Pancreas (tissue), 10 donors: ENCODE measurements at regions not wholly inside any gene's neighbourhood (a gene's known extent, or its start where the extent isn't known, plus 50 kb on each side); places are given as distances from the start of the nearest gene placed in this dataset.

Experiments used
- ATAC-seq, 4 donors: fragments of 200-7000 bp; cut with Tn5 transposase; one replicate each; pipeline versions ENCODE4 v1.8.0 to v1.9.1; 2020; ENCODE audit warnings: mild to moderate bottlenecking in 4 of 4, moderate library complexity in 4 of 4
- DNase-seq, 6 donors: peaks; one replicate each; pipeline ENCODE4 v3.0.0-alpha.2; 2020
- FAIRE-seq: peaks from 2 replicates; lab custom pipeline; 2012; peaks lifted over from hg19 to GRCh38; lab: Jason Lieb, UNC
- H3K27ac ChIP-seq, 4 donors: fragments of 200-600 bp; sonication (generic); 1 replicate in 3 of 4; 2 replicates in 1 of 4; pipeline versions ENCODE4 v1.5.0 to v1.8.0; 2020
- H3K27me3 ChIP-seq, 4 donors: fragments of 200-600 bp; one replicate each; pipeline ENCODE4 v1.8.0; 2021
- H3K36me3 ChIP-seq, 3 donors: fragments of 200-600 bp; sonication (generic) in 1 of 3; one replicate each; pipeline versions ENCODE4 v1.5.0 to v1.8.0; 2020 to 2021
- H3K4me1 ChIP-seq, 3 donors: fragments of 200-600 bp; one replicate each; pipeline ENCODE4 v1.8.0; 2021
- H3K4me3 ChIP-seq, 4 donors: fragments of 200-600 bp; sonication (generic) in 2 of 4; one replicate each; pipeline versions ENCODE4 v1.5.0 to v1.8.0; 2020 to 2021
- H3K9me3 ChIP-seq, 4 donors: fragments of 200-600 bp; one replicate each; pipeline ENCODE4 v1.8.0; 2021
- WGBS, 2 donors: extraction: QIAGEN DNeasy Blood & Tissue Kit; methylation state at CpG; one replicate each; pipeline ENCODE4 v1.1.7; 2013; 5-methylcytosine and 5-hydroxymethylcytosine counted together
- intact Hi-C, 3 donors: fragments of 100-400 bp; cut with DNase I; formaldehyde crosslinking; loops; one replicate each; pipeline versions ENCODE4 v1.11.1 to v1.14.2; 2022
- TF ChIP-seq, protein P1 (sequence below), 4 donors: fragments of 200-600 bp; sonication (generic) in 3 of 4; IDR thresholded peaks; one replicate each; pipeline versions ENCODE4 v1.5.0 to v1.8.0; 2021; ENCODE audit warnings: antibody characterized with exemption in 4 of 4
- donor health status: healthy with polysubstance abuse.
- donor health status: DM: no; HTN: no; CAD: no; lungs with moderate emphysema.
- donor health status: DM: no; HTN: no; CAD: no.
- donor health status: control.
- donor health status: control.
- donor health status: Bipolar disorder and iron deficiency.
- donor health status: DM: yes; HTN: yes; CAD: no.
- donor health status: DM: no; HTN: no; CAD: no.
- donor health status: DM: no; HTN: no; CAD: no.
- donor health status: DM: yes; HTN: yes; CAD: no.

DNA sequence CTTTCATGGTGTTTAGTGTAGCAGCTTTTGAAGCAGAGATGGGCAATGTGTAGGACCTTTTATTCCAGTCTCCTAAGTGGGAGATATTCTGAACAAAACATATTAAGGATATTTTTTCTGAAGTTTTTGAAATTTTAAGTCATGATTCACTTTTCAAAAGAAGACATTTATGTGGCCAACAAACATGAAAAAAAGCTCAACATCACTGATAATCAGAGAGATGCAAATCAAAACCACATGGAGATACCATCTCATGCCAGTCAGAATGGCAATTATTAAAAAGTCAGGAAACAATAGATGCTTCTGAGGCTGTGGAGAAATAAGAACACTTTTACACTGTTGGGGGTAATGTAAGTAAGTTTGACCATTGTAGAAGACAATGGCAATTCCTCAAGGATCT, 76.0 kb downstream of the FAT4 start:
- DNase-seq = no peak
- Histone ChIP-seq H3K36me3 (no peaks in the 10 kb centered on the region), H3K9me3 (no peaks in the 10 kb centered on the region), H3K4me3 (no peak overlapping the region), H3K27me3 (peaks cover 0 to 5% (median 0%) of the 10 kb centered on the region in 4 donors), H3K4me1 (no peaks in the 10 kb centered on the region), H3K27ac (no peak overlapping the region)
- intact Hi-C loops = no loop called here
- TF ChIP-seq, protein P1, sequence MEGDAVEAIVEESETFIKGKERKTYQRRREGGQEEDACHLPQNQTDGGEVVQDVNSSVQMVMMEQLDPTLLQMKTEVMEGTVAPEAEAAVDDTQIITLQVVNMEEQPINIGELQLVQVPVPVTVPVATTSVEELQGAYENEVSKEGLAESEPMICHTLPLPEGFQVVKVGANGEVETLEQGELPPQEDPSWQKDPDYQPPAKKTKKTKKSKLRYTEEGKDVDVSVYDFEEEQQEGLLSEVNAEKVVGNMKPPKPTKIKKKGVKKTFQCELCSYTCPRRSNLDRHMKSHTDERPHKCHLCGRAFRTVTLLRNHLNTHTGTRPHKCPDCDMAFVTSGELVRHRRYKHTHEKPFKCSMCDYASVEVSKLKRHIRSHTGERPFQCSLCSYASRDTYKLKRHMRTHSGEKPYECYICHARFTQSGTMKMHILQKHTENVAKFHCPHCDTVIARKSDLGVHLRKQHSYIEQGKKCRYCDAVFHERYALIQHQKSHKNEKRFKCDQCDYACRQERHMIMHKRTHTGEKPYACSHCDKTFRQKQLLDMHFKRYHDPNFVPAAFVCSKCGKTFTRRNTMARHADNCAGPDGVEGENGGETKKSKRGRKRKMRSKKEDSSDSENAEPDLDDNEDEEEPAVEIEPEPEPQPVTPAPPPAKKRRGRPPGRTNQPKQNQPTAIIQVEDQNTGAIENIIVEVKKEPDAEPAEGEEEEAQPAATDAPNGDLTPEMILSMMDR (IDR thresholded peaks at IDR 0.05) = no peak
- FAIRE-seq = no peak
- ATAC-seq = no peak

DNA sequence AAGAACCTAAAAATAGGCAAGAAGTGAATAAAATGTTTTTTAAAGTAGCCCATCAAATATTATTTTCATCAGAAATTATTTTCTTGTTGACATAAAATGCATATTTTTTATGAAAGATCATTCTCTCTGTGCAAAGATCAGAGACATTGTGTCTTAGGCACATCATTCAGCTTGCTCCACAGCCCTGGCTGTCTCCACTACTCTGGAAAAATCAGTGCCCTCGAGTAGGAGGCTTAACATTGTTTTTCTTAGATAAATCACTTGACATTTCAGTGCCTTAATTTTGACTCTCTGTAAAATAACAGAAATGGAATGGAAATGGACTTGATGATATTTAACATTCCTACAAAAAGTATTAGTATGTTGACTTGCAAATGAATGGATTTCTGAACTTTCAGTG, 77.9 kb downstream of the FAT4 start:
- ATAC-seq (no peak), FAIRE-seq (no peak), DNase-seq (no peak)
- Histone ChIP-seq H3K36me3 (no peaks in the 10 kb centered on the region), H3K4me1 (no peaks in the 10 kb centered on the region), H3K27ac (no peak overlapping the region), H3K4me3 (no peak overlapping the region), H3K9me3 (no peaks in the 10 kb centered on the region), H3K27me3 (peaks cover 0 to 5% (median 0%) of the 10 kb centered on the region in 4 donors)
- WGBS, 2 donors = 17 to 36% methylated on average over 1 of the region's 1 CpG
- TF ChIP-seq, protein P1 (IDR thresholded peaks at IDR 0.05) = no peak
- intact Hi-C loops = no loop called here

DNA sequence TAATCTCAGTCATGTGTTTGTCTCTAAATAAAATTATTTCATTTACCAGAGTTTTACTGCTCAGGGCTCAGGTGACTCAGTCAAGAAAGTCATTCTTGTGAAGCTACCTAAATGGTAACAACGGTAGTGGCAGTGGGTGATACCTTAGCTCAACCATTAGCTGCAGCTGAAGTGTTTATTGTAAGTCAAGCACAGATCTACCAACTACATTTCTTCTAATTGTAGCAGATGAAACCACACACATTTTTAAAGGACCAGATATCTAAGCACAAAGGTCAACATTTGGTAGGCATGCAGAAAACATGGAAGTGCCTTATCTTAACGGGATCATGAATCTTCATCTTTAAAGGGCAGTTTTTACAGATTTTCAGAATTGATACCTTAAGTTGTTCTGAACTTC, 79.1 kb downstream of the FAT4 start:
- no peaks in the 10 kb centered on the region for H3K4me1 ChIP-seq
- H3K9me3 ChIP-seq = no peaks in the 10 kb centered on the region
- 38 to 51% methylated on average over 2 of the region's 2 CpGs for WGBS, 2 donors
- no peak overlapping the region for H3K27ac ChIP-seq
- peaks cover 0 to 5% (median 0%) of the 10 kb centered on the region in 4 donors for H3K27me3 ChIP-seq
- FAIRE-seq = no peak
- no peak for ATAC-seq
- TF ChIP-seq, protein P1 (IDR thresholded peaks at IDR 0.05) = no peak
- intact Hi-C loops = no loop called here
- no peaks in the 10 kb centered on the region for H3K36me3 ChIP-seq
- DNase-seq = no peak
- no peak overlapping the region for H3K4me3 ChIP-seq

- Histone ChIP-seq H3K36me3 (no peaks in the 10 kb centered on the region), H3K27ac (no peak overlapping the region), H3K4me3 (no peak overlapping the region), H3K4me1 (no peaks in the 10 kb centered on the region), H3K27me3 (peaks cover 0 to 2% (median 0%) of the 10 kb centered on the region in 4 donors), H3K9me3 (no peaks in the 10 kb centered on the region)
- WGBS, 2 donors = 40 to 63% methylated on average over 2 of the region's 2 CpGs
- no peak for ATAC-seq
- TF ChIP-seq, protein P1 (IDR thresholded peaks at IDR 0.05) = no peak
- FAIRE-seq = no peak
- intact Hi-C loops = no loop called here
- DNase-seq = no peak
Measured at GRCh38 chr4:125397226-125397625, 82.5 kb downstream of the FAT4 start.

DNA sequence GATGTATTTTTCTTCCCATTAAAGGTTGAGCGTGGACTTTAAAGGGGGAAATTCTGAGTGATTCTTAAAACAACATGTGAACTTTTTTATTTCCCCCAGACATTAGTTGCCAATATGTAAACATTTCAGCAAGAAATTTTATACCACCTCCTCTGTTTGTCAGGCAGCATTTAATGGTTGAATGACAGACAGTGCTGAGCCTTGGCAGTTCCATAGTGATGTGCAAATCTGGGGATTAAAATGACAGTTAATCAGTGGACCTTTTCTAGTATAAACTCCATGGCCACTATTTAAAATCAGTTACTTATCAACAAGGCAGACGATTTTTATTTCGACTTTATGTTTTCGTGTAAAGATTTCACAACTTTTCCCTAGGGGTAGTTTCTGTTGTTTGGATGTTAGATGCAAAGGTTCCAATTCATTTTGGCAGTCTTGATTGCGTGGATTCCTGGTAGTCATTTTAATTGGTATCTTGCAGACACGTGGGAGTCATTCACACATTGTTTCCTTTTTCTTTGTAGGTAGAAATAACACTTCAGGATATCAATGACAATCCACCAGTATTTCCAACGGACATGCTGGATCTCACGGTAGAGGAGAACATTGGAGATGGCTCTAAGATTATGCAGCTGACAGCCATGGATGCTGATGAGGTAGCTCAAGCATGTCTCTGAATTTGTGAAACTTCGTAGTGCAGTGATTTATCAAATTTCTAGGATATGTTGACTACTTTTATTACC, 83.7 kb downstream of the FAT4 start:
- H3K27me3 ChIP-seq = no peaks in the 10 kb centered on the region
- H3K4me3 ChIP-seq = no peak overlapping the region
- no peaks in the 10 kb centered on the region for H3K36me3 ChIP-seq
- intact Hi-C loops = no loop called here
- TF ChIP-seq, protein P1 (IDR thresholded peaks at IDR 0.05) = no peak
- WGBS, 2 donors = 40 to 48% methylated on average over 9 of the region's 9 CpGs
- no peak for FAIRE-seq
- ATAC-seq = no peak
- no peaks in the 10 kb centered on the region for H3K4me1 ChIP-seq
- no peak overlapping the region for H3K27ac ChIP-seq
- H3K9me3 ChIP-seq = no peaks in the 10 kb centered on the region
- no peak for DNase-seq
